HEK293 (cell line): ENCODE measurements at regions not wholly inside any gene's neighbourhood (a gene's known extent, or its start where the extent isn't known, plus 50 kb on each side); places are given as distances from the start of the nearest gene placed in this dataset.

Experiments
- CTCF ChIA-PET: fragments of 350-600 bp; formaldehyde crosslinking; extraction: SDS; loops from one replicate; lab custom pipeline; 2021; ENCODE audit warnings: antibody characterized with exemption; lab: Yijun Ruan, JAX
- POLR2A ChIA-PET: fragments of 300-600 bp; formaldehyde crosslinking; extraction: SDS; loops from one replicate; lab custom pipeline; 2020; ENCODE audit warnings: antibody characterized with exemption, inconsistent platforms; lab: Yijun Ruan, JAX
- H3K27ac ChIP-seq: fragments of 200-500 bp; sonication (Bioruptor generic); 2 replicates; pipeline ENCODE4 v1.5.1; 2014; ENCODE audit warnings: low read depth, low read length, control low read depth, inconsistent platforms; ENCODE audit errors: extremely low read depth
- H3K36me3 ChIP-seq, 2 experiments: fragments of 200-500 bp in 1 of 2; sonication (Bioruptor generic) in 1 of 2; 1 replicate in 1 of 2; 2 replicates in 1 of 2; pipeline ENCODE4 v1.5.1; 2014 to 2017; ENCODE audit warnings: inconsistent platforms in 2 of 2, low read length in 2 of 2; ENCODE audit not compliant: control insufficient read depth in 2 of 2, insufficient read depth in 1 of 2
- H3K4me1 ChIP-seq: fragments of 200-500 bp; sonication (Bioruptor generic); 2 replicates; pipeline ENCODE4 v1.5.1; 2014; ENCODE audit warnings: mild to moderate bottlenecking, low read length, inconsistent platforms; ENCODE audit not compliant: control insufficient read depth, insufficient read depth
- H3K4me3 ChIP-seq: 2 replicates; pipeline ENCODE4 v1.5.1; 2011; ENCODE audit warnings: low read depth, mild to moderate bottlenecking, control low read depth, low read length, moderate library complexity
- H3K9me3 ChIP-seq: fragments of 200-500 bp; sonication (Bioruptor generic); 2 replicates; pipeline ENCODE4 v1.5.1; 2014; ENCODE audit warnings: low read depth, low read length, inconsistent platforms; ENCODE audit not compliant: control insufficient read depth, insufficient read depth
- KLF16 ChIP-seq: fragments of 450-650 bp; formaldehyde crosslinking; IDR thresholded peaks from 2 replicates; pipeline ENCODE4 v1.5.1; 2017; ENCODE audit warnings: missing biosample characterization, missing genetic modification characterization
- MEIS1 ChIP-seq: sonication (generic); formaldehyde crosslinking; IDR thresholded peaks from 2 replicates; pipeline ENCODE4 v1.8.1; 2022; ENCODE audit warnings: missing genetic modification reagents, mild to moderate bottlenecking, borderline replicate concordance
- SCRT2 ChIP-seq: fragments of 450-650 bp; formaldehyde crosslinking; IDR thresholded peaks from 2 replicates; pipeline ENCODE4 v1.5.1; 2016; ENCODE audit warnings: missing biosample characterization, missing genetic modification characterization
- SP7 ChIP-seq: fragments of 450-650 bp; formaldehyde crosslinking; IDR thresholded peaks from 2 replicates; pipeline ENCODE4 v1.5.1; 2016; ENCODE audit warnings: missing biosample characterization, missing genetic modification characterization
- TRIM28 ChIP-seq: IDR thresholded peaks from 2 replicates; pipeline ENCODE4 v1.6.1; 2011; ENCODE audit warnings: low read length, control low read depth, borderline replicate concordance
- WT1 ChIP-seq: fragments of 450-650 bp; formaldehyde crosslinking; IDR thresholded peaks from 2 replicates; pipeline ENCODE4 v1.5.1; 2016; ENCODE audit warnings: missing biosample characterization, missing genetic modification characterization
- ZBTB20 ChIP-seq: fragments of 450-650 bp; formaldehyde crosslinking; IDR thresholded peaks from 2 replicates; pipeline ENCODE4 v1.5.1; 2016; ENCODE audit warnings: missing biosample characterization, missing genetic modification characterization
- ZNF121 ChIP-seq: fragments of 450-650 bp; formaldehyde crosslinking; IDR thresholded peaks from 2 replicates; pipeline ENCODE4 v1.5.1; 2016; ENCODE audit warnings: missing biosample characterization, missing genetic modification characterization
- ZNF132 ChIP-seq: fragments of 450-650 bp; formaldehyde crosslinking; IDR thresholded peaks from 2 replicates; pipeline ENCODE4 v1.5.1; 2017; ENCODE audit warnings: missing biosample characterization, missing genetic modification characterization, borderline replicate concordance
- ZNF16 ChIP-seq: fragments of 450-650 bp; formaldehyde crosslinking; IDR thresholded peaks from 2 replicates; pipeline ENCODE4 v1.5.1; 2016; ENCODE audit warnings: low read depth, missing biosample characterization, missing genetic modification characterization
- ZNF174 ChIP-seq: fragments of 450-650 bp; formaldehyde crosslinking; IDR thresholded peaks from 2 replicates; pipeline ENCODE4 v1.5.0; 2017; ENCODE audit warnings: missing biosample characterization, mild to moderate bottlenecking, missing genetic modification characterization
- ZNF350 ChIP-seq: fragments of 450-650 bp; formaldehyde crosslinking; IDR thresholded peaks from 2 replicates; pipeline ENCODE4 v1.5.0; 2017; ENCODE audit warnings: missing biosample characterization, mild to moderate bottlenecking, missing genetic modification characterization
- ZNF510 ChIP-seq: fragments of 450-650 bp; formaldehyde crosslinking; IDR thresholded peaks from 2 replicates; pipeline ENCODE4 v1.5.1; 2018; ENCODE audit warnings: mild to moderate bottlenecking, missing genetic modification characterization, missing biosample characterization; ENCODE audit not compliant: insufficient replicate concordance
- ZNF529 ChIP-seq: fragments of 450-650 bp; formaldehyde crosslinking; IDR thresholded peaks from 2 replicates; pipeline ENCODE4 v1.5.1; 2017; ENCODE audit warnings: missing genetic modification characterization, missing biosample characterization; ENCODE audit not compliant: insufficient replicate concordance
- ZNF548 ChIP-seq: fragments of 450-650 bp; formaldehyde crosslinking; IDR thresholded peaks from 2 replicates; pipeline ENCODE4 v1.5.1; 2016; ENCODE audit warnings: missing biosample characterization, missing genetic modification characterization
- ZNF549 ChIP-seq: fragments of 450-650 bp; IDR thresholded peaks from 2 replicates; pipeline ENCODE4 v1.5.1; 2018; ENCODE audit warnings: missing biosample characterization, missing genetic modification characterization, mild to moderate bottlenecking, inconsistent platforms, moderate library complexity
- ZNF555 ChIP-seq: fragments of 450-650 bp; formaldehyde crosslinking; conservative IDR thresholded peaks from 2 replicates; pipeline ENCODE4 v1.5.1; 2017; ENCODE audit warnings: missing biosample characterization, mild to moderate bottlenecking, missing genetic modification characterization, inconsistent platforms
- ZNF596 ChIP-seq: fragments of 450-650 bp; IDR thresholded peaks from 2 replicates; pipeline ENCODE4 v1.5.0; 2018; ENCODE audit warnings: missing biosample characterization, mild to moderate bottlenecking, missing genetic modification characterization, moderate library complexity
- ZSCAN23 ChIP-seq: fragments of 450-650 bp; formaldehyde crosslinking; IDR thresholded peaks from 2 replicates; pipeline ENCODE4 v1.5.1; 2016; ENCODE audit warnings: missing biosample characterization, missing genetic modification characterization
- TF ChIP-seq, protein P1 (sequence below): fragments of 450-650 bp; formaldehyde crosslinking; IDR thresholded peaks from 2 replicates; pipeline ENCODE4 v1.5.1; 2017; ENCODE audit warnings: missing biosample characterization, missing genetic modification characterization
- TF ChIP-seq, protein P2 (sequence below): fragments of 450-650 bp; formaldehyde crosslinking; IDR thresholded peaks from 2 replicates; pipeline ENCODE4 v1.5.1; 2016; ENCODE audit warnings: missing biosample characterization, missing genetic modification characterization
- TF ChIP-seq, protein P3 (sequence below): fragments of 450-650 bp; formaldehyde crosslinking; IDR thresholded peaks from 2 replicates; pipeline ENCODE4 v1.5.1; 2016; ENCODE audit warnings: missing biosample characterization, missing genetic modification characterization, low read depth
- TF ChIP-seq, protein P4 (sequence below): fragments of 450-650 bp; formaldehyde crosslinking; IDR thresholded peaks from 2 replicates; pipeline ENCODE4 v1.5.1; 2016; ENCODE audit warnings: missing biosample characterization, missing genetic modification characterization

DNA sequence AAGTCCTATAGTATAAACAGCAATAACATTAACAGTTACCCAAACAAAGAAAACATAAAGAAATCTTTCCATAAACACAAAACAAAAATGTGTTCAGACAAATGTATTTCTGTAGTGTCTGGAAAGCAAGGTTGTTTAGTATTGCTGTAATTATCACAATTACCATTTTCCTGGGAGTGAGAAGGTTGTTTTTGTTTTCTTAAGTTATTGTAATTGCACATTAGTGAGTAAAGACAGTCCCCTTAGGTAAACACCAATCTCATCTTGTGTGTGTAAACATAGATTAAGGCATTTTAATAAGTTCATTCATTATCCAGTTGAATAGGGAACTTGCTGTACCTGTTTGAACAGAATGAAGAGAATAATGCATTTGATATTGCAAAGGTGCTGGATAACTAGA is 356.9 kb upstream of the ADGRL4 start:
- no peaks in the 10 kb centered on the region for H3K9me3 ChIP-seq
- TF ChIP-seq ZNF16 (tag by site-specific recombination): no peak
- peak; percentile 88 for TF ChIP-seq WT1
- no peak for TF ChIP-seq ZNF596 (tag by site-specific recombination)
- H3K36me3 ChIP-seq: no peaks in the 10 kb centered on the region
- POLR2A ChIA-PET: no interaction called here
- no peak overlapping the region for H3K4me3 ChIP-seq
- CTCF ChIA-PET: interaction anchor here (0.8 kb wide), 1 partner anchor 9 kb away, joined by 4 read pairs; no protein-coding TSS in a partner anchor
- no peak overlapping the region for H3K27ac ChIP-seq
- peaks cover 11% of the 10 kb centered on the region for H3K4me1 ChIP-seq

GRCh38 chr1:79362470-79362869 is 355.9 kb upstream of the ADGRL4 start:
- TF ChIP-seq ZNF350 (tag by site-specific recombination): no peak
- no peak for TF ChIP-seq SP7 (tag by site-specific recombination)
- TF ChIP-seq, protein P1, sequence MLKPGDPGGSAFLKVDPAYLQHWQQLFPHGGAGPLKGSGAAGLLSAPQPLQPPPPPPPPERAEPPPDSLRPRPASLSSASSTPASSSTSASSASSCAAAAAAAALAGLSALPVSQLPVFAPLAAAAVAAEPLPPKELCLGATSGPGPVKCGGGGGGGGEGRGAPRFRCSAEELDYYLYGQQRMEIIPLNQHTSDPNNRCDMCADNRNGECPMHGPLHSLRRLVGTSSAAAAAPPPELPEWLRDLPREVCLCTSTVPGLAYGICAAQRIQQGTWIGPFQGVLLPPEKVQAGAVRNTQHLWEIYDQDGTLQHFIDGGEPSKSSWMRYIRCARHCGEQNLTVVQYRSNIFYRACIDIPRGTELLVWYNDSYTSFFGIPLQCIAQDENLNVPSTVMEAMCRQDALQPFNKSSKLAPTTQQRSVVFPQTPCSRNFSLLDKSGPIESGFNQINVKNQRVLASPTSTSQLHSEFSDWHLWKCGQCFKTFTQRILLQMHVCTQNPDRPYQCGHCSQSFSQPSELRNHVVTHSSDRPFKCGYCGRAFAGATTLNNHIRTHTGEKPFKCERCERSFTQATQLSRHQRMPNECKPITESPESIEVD: no peak
- TF ChIP-seq ZNF549 (tag by site-specific recombination): no peak
- TF ChIP-seq KLF16 (tag by site-specific recombination): no peak
- TF ChIP-seq TRIM28: no peak
- TF ChIP-seq MEIS1: no peak
- TF ChIP-seq SCRT2 (tag by site-specific recombination): no peak
- no peak for TF ChIP-seq ZBTB20 (tag by site-specific recombination)
- TF ChIP-seq ZNF132 (tag by site-specific recombination): no peak
- no peak for TF ChIP-seq ZNF529 (tag by site-specific recombination)
- TF ChIP-seq ZNF548 (tag by site-specific recombination): no peak
- no peak for TF ChIP-seq ZNF555
- TF ChIP-seq ZSCAN23 (tag by site-specific recombination): no peak
- TF ChIP-seq, protein P2, sequence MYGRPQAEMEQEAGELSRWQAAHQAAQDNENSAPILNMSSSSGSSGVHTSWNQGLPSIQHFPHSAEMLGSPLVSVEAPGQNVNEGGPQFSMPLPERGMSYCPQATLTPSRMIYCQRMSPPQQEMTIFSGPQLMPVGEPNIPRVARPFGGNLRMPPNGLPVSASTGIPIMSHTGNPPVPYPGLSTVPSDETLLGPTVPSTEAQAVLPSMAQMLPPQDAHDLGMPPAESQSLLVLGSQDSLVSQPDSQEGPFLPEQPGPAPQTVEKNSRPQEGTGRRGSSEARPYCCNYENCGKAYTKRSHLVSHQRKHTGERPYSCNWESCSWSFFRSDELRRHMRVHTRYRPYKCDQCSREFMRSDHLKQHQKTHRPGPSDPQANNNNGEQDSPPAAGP (tag by site-specific recombination): no peak
- TF ChIP-seq ZNF121 (tag by site-specific recombination): no peak
- TF ChIP-seq, protein P3, sequence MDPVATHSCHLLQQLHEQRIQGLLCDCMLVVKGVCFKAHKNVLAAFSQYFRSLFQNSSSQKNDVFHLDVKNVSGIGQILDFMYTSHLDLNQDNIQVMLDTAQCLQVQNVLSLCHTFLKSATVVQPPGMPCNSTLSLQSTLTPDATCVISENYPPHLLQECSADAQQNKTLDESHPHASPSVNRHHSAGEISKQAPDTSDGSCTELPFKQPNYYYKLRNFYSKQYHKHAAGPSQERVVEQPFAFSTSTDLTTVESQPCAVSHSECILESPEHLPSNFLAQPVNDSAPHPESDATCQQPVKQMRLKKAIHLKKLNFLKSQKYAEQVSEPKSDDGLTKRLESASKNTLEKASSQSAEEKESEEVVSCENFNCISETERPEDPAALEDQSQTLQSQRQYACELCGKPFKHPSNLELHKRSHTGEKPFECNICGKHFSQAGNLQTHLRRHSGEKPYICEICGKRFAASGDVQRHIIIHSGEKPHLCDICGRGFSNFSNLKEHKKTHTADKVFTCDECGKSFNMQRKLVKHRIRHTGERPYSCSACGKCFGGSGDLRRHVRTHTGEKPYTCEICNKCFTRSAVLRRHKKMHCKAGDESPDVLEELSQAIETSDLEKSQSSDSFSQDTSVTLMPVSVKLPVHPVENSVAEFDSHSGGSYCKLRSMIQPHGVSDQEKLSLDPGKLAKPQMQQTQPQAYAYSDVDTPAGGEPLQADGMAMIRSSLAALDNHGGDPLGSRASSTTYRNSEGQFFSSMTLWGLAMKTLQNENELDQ: no peak
- TF ChIP-seq, protein P4, sequence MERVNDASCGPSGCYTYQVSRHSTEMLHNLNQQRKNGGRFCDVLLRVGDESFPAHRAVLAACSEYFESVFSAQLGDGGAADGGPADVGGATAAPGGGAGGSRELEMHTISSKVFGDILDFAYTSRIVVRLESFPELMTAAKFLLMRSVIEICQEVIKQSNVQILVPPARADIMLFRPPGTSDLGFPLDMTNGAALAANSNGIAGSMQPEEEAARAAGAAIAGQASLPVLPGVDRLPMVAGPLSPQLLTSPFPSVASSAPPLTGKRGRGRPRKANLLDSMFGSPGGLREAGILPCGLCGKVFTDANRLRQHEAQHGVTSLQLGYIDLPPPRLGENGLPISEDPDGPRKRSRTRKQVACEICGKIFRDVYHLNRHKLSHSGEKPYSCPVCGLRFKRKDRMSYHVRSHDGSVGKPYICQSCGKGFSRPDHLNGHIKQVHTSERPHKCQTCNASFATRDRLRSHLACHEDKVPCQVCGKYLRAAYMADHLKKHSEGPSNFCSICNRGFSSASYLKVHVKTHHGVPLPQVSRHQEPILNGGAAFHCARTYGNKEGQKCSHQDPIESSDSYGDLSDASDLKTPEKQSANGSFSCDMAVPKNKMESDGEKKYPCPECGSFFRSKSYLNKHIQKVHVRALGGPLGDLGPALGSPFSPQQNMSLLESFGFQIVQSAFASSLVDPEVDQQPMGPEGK (tag by site-specific recombination): no peak
- TF ChIP-seq ZNF510 (tag by site-specific recombination): no peak
- no peak for TF ChIP-seq ZNF174 (tag by site-specific recombination)
- H3K4me1 ChIP-seq: peaks cover 11% of the 10 kb centered on the region
- H3K27ac ChIP-seq: no peak overlapping the region
- no peaks in the 10 kb centered on the region for H3K9me3 ChIP-seq
- no peaks in the 10 kb centered on the region for H3K36me3 ChIP-seq
- ChIA-PET CTCF (interaction anchor here (0.8 kb wide), 1 partner anchor 8 kb away, joined by 4 read pairs; no protein-coding TSS in a partner anchor), POLR2A (no interaction called here)
- H3K4me3 ChIP-seq: no peak overlapping the region
